GM21526 (cell line): ENCODE measurements at regions not wholly inside any gene's neighbourhood (a gene's known extent, or its start where the extent isn't known, plus 50 kb on each side); places are given as distances from the start of the nearest gene placed in this dataset.

Source experiments
- ATAC-seq: cut with Tn5 transposase; IDR thresholded peaks from one replicate; pipeline ENCODE4 v1.9.1; 2021; ENCODE audit warnings: moderate library complexity; ENCODE audit not compliant: unreplicated experiment, low FRiP score

DNA sequence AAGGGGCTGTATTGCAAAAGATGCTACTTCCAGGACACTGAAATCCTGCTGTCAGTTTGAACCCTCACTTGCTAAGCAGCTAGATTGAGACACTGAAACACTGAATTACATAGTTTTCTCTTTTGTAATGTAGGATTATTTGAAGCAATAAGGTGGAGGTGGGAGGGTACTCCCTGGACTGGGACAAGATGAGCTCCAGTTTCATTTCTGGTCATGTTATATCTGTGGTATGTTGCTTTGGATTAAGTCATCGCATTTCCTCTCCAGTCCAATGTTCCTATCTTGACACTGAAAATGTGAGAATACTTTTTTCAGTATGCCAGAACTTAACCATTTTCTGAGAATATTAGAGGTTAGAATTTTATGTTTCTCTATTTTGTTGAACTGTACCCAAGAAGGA lies 426.2 kb upstream of the MEX3C start:
- ATAC-seq, result no peak

DNA sequence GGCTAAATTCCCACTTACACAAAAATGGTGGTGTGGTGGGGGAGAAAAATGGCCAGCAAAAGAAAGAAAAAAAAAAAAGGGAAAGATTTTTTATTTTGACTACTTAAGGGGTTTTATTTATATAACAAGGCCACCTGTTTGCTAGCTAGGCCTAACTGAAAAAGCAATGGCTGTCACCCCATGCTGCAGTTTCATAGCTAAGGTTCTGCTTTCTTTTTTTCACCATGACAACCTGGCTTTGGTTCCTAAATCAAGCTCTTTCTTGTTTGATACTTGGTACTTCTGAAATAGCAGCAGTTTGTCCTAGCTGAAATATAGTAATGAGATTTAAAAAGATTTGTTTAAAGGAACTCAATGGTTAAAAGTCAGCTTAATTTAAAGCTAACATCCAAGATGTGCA lies 433.2 kb upstream of the MEX3C start:
- peak; percentile 85 for ATAC-seq

- ATAC-seq, result no peak
These were observed 440.4 kb upstream of the MEX3C start for GRCh38 chr18:51637881-51638280.

- no peak for ATAC-seq
These were observed 442.1 kb upstream of the MEX3C start for GRCh38 chr18:51639541-51639940.

DNA sequence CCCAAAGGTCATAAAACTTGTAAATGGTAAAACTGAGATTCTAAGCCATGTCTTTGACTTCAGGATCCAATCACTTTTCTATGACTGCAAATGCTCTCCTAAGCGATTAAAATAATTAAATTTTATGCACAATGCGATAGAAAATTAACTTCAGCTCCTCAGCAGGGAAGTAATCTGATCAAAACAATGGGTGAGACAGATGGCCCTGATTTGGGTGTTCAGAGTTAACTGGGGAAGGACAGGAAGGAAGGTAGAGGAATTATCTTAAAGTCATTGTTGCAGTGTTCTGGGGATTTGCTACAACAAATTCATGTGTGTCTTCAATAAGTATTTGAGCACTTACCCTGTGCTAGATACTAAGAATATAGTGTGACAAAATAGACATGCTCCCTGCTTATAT lies 446.0 kb upstream of the MEX3C start:
- no peak for ATAC-seq

GRCh38 chr18:51645607-51646006 lies 448.1 kb upstream of the MEX3C start:
- no peak for ATAC-seq

DNA sequence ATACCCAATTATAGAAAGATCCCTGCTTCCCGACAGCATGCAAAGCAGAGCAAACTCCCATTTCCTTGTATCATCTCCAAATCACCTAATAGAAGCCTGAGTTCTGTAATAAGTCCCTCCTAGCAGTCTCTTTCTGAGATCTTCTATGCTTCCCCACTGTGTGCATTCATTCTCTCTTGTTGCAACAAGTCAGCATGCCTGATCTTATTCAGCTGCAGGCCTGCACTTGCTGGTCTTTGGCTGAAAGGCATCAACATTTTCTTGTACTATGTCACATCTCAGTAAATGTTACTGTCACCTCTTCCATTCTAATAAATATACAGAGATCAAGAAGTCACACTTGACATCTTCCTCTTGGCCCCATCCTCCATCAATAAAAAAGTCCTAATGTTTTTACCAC lies 449.9 kb upstream of the MEX3C start:
- no peak for ATAC-seq

DNA sequence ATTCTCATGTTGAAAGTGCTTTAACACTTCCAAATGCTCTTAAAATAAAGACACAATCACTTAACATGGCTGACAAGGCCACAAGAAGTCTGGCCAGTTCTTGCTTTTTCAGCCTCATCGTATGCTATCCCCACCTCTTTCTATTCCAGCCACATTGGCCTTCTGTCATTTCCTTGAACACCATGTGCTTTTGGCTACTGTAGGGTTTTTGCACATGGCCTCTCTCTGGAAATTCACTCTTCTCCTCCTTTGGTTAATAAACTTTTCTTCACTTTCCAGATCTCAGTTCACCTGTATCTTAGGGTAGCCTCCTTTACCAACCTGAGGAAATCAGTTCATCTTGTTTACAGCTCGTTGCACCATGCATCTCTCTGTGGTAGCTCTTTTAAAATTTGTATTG lies 450.5 kb upstream of the MEX3C start:
- no peak for ATAC-seq

DNA sequence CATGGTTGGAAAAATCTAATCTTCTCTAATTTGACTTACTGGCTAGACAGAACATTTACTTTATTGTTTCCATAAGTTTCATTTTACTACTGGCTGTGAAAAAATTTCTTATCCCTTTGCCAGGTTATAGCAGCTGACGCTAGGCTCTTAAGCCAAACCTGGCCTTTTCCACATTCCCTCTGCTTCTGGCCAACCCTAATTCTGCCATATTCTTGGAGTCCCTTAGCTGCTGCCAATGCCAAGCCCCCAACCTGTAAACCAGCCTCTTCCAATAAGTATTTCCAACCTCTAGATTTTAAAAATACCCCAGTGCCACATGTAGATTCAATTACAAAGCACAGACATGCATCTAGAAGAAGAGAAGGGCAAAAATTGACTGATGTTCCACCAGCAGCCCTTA lies 452.3 kb upstream of the MEX3C start:
- ATAC-seq, result no peak

- no peak for ATAC-seq
These were observed 454.3 kb upstream of the MEX3C start for GRCh38 chr18:51651761-51652160.

- ATAC-seq, result no peak
These were observed 456.2 kb upstream of the MEX3C start for GRCh38 chr18:51653507-51654213.

DNA sequence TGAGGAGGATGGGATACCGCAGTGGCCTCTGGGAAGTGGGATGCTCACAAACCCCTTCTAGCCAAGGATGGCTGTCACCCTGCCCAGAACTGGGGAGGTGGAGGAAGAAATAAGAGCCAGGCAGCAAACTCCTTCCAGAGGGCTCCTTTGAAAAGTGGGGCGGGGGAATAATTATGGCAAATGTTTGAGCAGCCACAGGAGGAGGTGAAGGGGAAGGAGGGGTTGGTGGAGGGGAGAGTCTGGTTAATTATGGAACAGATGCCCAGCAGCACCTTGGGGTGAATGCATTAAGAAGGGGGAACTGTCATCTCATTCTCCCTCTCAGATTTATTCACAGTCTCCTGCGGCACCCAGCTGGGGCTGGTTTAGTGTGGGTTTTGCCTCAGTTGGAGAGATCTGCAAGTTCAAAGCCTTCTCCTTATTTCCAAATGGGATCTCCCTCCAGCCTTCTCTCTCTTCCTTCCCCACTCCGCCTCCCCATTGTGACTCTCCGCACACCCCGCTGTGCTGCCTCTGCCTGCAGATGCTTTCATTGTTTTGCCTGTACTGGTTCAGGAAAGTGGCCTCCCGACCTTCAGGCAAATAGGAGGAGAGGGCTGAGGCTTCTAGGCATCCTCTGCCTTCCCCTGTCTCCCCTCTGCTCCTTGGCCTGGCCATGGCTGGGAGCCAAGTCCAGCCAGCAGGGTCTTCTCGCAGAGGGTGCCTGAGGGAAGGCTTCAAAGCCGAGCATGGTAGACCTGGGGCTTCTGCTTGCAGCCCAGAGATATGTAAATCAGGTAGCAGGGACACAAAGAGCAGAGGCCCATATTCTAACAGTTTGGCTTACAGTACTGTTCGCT lies 457.2 kb upstream of the MEX3C start:
- peak; percentile 86 for ATAC-seq

GRCh38 chr18:51655327-51655698 lies 457.8 kb upstream of the MEX3C start:
- ATAC-seq, result peak; percentile 91

DNA sequence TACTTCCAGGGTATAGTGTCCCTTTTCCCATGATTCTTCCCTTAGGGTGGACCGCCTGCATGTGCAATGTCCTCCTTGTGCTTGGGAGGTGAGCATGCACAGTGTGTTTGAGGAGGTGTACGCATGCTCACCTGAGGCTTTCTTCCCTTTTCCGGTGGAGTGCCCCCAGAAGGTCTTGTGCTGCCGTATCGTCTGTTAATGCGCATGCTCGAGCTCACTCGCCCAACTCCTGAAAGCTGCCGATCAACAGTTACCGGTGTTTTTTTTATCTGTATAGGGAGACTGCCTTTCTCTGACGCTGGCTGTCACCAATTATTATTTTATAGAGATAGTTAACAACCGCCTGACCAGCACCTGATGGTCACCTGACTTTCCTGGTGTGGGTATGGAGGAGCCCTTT lies 458.8 kb upstream of the MEX3C start:
- ATAC-seq, result no peak

GRCh38 chr18:51658436-51658835 lies 461.0 kb upstream of the MEX3C start:
- no peak for ATAC-seq

DNA sequence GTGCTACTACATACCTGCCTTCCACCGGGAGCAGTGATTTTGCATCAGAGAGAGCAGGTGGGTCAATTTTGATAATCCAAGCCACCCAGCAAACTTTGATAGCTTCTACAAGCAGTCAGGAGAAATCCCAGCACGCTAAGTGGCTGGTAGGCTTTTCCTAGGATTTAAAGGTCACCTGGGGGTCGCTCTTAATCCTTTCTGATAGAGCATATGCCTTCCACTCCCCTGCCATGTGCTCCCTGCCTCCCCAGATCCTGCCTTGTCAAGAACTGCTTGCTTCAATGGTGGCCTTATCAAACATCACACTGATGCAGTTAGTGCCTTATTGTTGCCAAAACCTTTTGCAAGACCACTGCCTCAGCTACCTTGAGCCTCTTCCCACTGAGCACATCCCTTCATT lies 462.3 kb upstream of the MEX3C start:
- ATAC-seq, result no peak

DNA sequence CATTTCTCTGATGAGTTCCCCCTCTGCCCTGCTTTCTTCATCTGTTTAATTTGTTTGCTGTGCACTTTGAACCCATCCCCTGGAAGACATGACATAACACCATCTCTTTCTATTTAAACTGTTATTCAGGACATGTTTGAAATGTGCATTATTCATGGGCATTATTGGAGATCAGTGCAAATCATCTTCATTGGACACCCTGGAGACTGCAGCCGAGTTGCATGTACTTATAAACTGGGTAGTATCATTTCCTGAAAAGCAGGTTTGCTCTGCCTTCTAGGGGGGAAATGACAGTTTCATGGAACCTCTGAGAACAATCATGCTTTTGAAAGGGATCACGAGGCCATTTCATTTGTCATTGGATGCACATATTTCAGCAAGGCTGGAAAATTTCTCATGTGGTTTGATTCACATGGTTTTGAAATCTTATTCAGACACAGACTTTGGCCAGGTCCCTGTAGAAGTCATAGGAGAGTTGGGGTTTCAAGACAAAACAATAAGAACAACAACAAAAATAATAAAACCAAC lies 462.8 kb upstream of the MEX3C start:
- no peak for ATAC-seq

DNA sequence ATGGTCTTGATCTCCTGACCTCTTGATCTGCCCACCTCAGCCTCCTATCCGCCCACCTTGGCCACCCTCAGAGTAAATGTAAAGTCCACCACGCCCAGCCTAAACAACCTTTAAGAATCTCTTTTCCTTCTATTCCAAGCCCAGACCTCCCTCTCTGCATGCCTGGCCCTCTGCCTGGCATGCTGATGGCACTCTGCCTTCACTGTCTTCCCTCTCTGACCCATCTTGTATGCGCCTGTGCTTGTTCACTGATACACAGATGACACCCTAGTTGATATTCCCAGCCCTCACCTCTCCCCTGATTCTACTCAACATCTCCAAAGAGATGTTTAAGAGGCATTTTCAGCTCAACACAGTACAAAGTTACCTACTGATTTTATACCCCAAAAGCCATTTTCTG lies 466.8 kb upstream of the MEX3C start:
- ATAC-seq, result no peak

- no peak for ATAC-seq
These were observed 469.3 kb upstream of the MEX3C start for GRCh38 chr18:51666763-51667191.

GRCh38 chr18:51668101-51668500 lies 470.6 kb upstream of the MEX3C start:
- ATAC-seq, result peak; percentile 80

GRCh38 chr18:51668607-51669006 lies 471.1 kb upstream of the MEX3C start:
- ATAC-seq, result no peak

DNA sequence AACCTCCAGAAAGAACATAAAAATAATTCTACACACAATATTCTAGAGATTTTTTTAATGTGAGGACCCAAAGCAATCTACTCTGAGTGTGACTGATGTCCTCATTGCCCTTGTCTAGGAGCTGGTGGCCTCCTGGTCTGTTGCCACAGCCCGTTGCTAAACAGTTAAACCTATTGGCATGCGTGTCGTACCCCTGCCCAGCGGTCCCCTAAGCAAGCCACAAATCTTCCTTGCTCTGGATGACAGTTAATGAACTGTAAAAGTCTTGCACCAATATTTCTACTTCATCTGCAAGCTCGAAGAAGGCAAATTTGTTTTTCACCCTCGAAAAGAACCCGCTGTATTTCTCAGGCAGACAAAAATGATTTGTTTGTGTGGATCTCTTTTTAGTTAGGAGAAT lies 489.1 kb upstream of the MEX3C start:
- no peak for ATAC-seq
